KBM-7 (cell line): ENCODE measurements at regions not wholly inside any gene's neighbourhood (a gene's known extent, or its start where the extent isn't known, plus 50 kb on each side); places are given as distances from the start of the nearest gene placed in this dataset.
"Not testable (repeated sequence)": the region's sequence is repeated elsewhere in the genome, so short reads cannot be mapped to it uniquely, and the experiment has no call there.

Source experiments
- DNase-seq: peaks from one replicate; pipeline ENCODE4 v3.0.0-alpha.2; 2015
- in situ Hi-C: fragments of 300-500 bp; cut with MboI; formaldehyde crosslinking; loops from 2 replicates; pipeline ENCODE4 v1.14.3; 2020; ENCODE audit warnings: low sequenced_read_pairs, low pct_unique_long_range_greater_than_20kb, mixed read lengths

DNA sequence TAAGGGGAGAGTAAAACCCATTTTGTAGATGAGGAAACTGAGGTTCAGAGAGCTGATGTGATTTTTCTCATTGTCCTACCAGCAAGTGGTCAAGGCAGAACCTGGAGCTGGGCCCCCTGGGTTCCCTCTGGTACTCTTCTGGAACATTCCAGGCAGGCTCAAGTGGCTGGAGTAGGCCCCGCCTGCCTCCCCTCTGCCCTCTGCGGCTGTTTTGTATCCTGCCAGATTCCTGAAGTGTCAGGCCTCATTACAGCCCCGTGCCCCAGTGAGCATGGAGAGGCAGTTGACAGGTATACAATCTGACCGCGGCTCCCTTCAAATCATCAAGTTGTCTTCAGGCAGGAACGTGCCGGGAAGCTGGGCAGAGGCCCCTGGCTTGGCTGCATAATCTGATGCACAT lies 94.6 kb upstream of the CD82 start:
- no peak for DNase-seq
- in situ Hi-C loops = no loop called here

DNA sequence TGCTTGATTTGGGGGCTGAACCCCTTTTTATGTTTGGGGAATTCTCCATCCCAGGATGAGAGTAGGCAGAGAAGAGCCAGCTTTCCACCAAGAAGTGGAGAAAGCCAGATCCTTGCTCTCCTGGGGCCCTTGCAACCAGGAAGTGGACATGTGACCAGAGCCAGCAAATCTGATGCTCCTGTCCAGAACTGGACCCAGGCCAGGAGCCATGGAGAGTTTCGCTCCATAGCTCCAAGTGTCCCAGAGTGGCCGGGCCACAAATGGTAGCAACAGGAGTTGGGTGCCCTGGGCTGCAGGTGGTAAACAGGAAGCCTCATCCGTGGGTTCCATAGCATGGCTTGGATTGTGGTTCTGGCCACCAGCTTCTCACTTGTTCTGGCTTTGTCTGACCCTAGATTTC lies 93.9 kb upstream of the CD82 start:
- in situ Hi-C loops = no loop called here

DNA sequence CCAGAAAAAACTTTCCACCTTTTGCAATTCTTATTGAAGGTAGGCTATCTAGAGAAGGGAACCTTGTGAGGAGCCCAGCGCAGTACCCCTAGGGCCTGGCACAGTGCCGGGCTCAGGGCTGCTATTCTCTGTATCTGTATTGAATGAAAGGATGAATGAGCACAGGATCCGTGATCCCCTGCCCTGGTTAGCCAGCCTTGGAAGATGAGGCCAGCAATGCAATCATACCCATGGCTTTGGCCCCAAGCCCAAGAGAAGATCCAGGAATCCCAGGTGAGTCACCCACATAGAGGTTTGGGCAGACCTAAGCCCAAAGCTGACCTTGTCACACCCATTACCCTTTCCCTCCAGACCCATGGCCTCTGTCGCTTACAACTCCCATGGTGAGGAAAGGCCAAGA lies 92.5 kb upstream of the CD82 start:
- in situ Hi-C loops = no loop called here
- DNase-seq = no peak

More for the DNA sequence above, 93.9 kb upstream of the CD82 start:
- DNase-seq = no peak

DNA sequence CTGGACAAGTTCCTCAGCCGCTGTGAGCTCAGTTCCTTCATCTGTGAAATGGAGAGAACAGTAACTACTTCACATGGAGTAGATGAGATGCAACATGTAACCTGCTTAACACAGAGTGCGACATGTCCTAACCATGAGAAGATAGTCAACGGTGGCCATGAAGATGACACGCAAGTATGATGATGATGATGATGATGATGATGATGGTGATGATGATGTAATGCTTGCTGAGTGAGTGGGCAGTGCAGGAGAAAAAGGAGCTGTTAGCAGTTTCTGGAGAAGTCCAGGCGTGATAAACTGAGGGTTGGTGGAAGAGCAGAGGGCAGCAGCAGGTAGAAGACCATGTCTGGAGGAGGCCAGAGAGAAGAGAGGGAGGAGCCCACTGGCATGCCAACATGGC lies 90.8 kb upstream of the CD82 start:
- in situ Hi-C loops = no loop called here
- DNase-seq = no peak

DNA sequence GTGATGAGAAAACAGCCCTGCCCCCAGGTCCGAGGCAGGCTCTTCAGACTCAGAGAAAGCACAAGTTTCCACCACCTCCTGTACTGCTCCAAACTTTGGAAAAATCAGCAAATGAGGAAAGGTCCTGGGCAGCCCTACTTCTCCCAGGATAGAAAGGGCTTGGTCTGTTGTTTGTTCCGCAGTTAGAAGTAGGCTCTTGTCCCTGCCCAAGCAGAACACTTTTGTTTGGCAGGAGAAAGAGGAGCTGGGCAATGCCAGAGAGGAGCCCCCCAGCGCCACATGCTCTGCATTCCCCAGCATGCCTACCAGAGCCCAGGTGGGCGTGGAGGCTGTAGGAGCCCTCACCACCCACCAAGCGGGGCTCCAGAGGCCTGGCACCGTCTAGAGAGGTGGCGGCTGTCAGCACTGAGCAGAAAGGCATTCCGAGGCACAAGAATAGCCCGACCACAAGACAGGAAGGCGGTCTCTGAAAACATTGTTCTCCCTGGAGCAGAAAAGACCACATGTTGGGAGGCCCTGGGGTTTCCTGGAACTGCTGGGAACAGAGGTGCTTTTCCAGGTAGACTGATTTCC lies 90.3 kb upstream of the CD82 start:
- in situ Hi-C loops = no loop called here
- DNase-seq = no peak

DNA sequence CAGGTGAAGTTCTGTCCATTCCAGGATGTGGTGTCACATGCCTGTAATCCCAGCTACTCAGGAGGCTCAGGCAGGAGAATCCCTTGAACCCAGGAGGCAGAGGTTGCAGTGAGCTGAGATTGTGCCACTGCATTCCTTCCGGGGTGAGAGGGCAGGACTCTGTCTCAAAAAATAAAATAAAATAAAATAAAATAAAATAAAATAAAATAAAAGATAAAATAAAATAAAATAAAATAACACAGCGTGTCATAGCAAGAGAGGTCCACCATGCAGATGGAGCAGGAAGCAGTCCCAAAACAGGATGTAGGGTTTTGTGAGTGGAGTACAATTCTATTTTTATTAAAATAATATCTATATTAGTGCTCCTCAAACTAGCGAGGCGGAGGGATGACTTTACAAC lies 83.1 kb upstream of the CD82 start:
- DNase-seq, in situ Hi-C loops: not testable (repeated sequence)

DNA sequence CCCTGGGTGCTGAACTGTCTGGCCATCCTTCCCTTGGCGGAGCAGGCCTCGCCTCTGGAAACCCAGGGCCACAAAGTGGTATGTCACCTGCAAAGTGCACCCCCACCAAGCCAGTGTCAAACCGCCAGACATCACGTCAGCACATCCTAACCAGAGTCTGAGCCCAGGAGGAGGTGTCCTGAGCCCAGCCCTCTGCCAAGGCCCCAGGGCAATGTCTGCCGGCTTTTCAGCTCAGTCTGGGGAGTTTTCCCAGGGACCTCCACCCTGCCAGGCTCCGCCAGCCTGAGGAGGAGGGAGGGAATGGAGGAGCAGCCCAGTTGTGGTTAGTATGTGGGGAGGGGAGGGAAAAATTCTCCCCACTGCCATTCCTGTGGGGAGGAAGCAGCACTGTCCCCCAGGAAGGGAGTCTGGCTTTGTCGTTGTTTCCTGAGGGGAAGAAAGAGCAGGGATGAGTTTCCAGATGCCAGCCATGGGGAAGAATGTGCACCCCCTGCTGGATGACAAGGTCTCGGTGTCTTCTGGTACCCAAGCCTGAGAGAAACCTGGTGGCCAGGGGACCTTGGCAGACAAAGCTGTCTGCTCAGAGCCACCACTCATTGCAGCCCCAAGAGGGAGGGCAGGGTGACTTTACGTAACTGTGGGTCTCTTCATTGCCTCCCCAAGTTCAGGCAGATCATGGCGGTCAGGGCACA lies 81.4 kb upstream of the CD82 start:
- in situ Hi-C loops = no loop called here
- no peak for DNase-seq

DNA sequence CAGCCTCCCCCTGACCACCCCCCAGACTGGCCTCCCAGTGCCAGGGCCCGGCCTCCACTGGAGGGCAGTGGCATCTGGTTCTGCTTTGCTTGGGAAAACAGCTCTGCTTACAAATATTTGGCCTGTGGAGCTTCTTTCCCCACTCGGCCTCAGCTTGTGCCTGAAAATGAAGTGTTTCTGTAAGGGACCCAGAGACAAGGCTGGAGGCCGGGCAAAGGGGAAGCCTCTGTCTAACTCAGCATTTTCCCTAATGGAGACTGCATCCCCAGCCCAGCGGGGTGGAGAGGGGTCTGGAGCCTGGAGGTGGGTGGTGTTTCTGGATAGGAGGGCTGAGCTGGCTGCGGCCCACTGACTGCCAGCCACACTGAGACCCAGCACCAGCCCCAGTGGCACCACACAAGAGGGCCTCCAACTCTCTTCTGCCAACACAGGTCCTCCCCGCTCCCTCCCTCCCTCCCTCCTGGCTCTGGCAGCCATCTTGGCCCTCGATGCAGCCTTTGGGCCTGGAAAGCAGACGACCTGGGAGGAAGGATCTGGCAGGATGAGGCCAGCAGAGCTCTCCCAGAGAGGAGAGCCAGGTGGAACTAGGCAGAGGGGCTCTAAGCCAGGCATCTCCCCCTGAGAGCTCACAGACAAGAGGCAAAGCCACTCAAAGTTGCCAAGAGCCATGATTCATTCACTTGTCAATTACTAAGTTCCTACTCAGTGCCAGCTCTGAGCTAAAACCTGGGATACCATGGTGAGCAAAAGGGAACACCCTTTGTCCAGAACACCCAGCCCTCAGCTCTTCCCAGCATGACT lies 77.1 kb upstream of the CD82 start:
- no peak for DNase-seq
- in situ Hi-C loops = no loop called here

DNA sequence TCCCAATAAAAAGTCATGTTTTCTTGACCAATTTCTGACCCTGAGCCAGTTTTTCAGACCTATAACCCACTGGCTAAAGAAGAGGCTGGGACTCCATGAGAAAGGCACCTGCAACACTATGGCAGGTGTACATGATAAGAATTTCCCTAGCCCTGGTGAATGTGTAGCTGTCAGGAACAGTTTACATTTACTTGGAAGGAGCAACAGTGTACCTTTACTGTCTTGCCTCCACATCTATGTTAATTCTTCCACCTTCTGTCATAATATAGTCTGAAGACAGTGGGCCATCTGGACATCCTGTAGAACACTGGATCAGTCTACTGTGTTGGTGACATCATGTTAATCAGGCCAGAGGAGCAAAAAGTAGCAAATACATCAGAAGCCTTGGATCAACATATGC lies 72.1 kb upstream of the CD82 start:
- in situ Hi-C loops = no loop called here
- no peak for DNase-seq

DNA sequence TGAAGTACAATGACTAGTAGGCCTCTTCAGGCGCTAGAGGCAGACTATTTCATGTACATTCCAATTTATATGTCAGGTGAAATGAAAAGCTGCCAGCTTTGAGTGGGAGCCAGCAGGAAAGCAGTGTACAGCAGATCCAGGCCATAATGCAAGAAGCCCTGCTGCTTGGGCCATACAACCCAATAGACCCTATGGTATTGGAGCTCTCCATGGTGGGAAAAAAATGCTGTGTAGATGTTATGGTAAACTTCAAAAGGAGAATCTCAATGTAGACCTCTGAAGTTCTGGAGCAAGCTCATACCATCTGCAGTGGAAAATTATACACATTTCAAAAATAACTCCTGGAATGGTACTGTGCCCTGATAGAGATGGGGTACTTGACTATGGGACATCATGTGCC lies 71.5 kb upstream of the CD82 start:
- no peak for DNase-seq
- in situ Hi-C loops = no loop called here

DNA sequence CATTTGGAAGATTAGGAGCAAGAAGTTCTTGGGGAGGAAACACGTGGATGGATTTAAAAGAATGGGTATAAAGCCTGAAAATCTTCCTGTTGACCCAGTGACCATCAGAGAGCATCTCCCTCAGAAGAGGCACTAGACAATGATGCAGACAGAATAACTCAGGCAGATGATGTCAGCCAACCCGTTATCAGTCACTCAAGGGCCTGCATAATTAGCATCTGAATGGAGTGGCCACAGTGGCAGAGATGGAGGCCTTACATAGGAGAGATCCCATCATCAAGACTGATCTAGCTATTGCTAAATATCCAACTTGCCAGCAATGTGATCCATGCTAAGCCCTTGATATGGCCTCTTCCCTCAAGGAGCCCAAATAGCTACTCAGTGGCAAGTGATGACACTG lies 70.7 kb upstream of the CD82 start:
- DNase-seq = no peak
- in situ Hi-C loops = no loop called here

DNA sequence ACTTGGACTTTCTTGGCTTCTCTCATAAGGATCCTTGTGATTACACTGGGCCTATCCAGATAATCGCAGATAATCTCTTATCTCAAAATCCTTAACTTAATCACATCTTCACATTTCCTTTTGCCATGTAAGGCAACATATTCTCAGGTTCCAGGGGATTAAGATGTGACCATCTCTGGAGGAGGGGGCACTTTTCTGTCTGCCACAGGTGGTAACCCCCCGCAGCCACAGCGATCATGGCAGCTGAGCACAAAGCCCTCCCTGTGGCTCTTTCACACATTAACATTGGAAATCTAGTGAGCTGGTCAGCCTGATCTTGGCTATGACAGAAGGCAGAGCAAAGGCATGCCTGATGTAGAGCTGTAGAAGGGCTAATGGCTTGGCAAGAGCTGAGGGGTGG lies 69.1 kb upstream of the CD82 start:
- in situ Hi-C loops = no loop called here
- DNase-seq = no peak

DNA sequence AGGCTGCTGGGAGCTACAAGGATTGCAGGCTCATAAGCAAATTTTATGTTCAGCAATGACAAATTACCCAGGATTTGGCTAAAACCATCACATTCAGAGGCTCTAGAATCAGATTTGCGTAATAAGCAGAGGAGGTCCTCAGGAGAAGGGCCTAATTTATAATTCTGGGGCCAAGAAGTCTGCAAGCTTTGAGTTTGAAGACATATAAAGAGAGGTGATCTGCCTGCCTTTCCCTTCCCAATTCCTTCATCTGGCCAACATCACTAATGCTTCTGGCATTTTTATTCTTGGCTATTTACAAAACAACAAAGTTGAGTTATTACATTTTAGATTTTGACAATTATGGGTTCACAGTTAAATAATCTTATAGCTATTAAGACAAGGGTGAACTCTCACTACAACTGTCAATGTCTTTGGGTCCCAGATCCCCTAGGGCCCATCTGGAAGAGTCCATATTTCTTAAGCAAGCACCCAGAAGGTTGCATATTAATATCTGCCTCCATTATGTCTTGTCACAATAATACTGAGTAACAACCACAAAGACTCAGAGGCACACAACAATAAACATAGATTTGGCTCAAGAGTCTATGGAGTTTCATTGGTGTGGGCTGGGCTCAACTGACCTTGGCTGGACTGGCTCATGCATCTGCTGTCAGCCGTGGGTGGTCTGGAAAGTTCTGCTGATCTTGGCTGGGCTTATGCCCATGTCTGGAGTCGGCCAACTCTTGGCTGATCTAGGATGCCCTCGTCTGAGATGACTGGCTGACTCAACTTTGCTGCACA lies 67.2 kb upstream of the CD82 start:
- in situ Hi-C loops = no loop called here
- DNase-seq = no peak

DNA sequence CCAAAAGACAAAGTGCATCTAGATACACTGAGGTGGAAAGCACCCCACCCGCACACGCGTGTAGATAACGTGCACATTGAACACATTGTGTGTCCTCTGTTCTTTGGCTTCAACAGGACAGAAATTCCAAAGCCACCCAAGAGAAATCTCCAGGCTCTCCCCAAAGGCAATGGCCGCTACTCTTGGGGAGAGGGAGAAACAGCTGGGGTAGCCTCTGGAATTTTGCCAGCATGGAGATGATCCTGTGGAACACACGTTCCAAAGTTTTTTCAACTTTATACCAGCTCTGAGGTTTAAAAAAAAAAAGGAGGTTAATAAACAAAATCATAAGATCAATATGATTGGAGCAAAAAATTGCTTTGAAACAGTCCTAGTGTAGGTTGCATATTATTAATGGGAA lies 63.0 kb upstream of the CD82 start:
- in situ Hi-C loops = no loop called here
- DNase-seq = no peak

DNA sequence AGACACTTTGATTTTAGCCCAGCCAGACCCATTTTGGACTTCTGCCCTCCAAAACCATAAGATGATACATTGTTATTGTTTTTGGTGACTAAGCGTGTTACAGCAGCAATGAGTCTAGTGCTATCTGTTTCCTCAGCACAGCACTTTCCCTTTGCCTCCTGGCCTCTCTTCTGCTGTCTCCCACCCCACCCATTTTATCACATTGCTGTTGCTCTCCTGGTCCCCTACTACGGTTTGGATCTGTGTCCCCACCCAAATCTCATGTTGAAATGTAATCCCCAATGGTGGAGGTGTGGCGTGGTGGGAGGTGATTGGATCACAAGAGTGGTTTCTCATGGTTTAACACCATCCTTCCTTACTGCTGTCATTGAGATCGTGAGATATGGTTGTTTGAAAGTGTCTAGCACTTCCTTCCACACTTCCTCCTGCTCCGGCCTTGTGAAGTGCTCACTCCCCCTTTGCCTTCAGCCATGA lies 59.8 kb upstream of the CD82 start:
- peak; percentile 24 for DNase-seq
- in situ Hi-C loops = no loop called here

DNA sequence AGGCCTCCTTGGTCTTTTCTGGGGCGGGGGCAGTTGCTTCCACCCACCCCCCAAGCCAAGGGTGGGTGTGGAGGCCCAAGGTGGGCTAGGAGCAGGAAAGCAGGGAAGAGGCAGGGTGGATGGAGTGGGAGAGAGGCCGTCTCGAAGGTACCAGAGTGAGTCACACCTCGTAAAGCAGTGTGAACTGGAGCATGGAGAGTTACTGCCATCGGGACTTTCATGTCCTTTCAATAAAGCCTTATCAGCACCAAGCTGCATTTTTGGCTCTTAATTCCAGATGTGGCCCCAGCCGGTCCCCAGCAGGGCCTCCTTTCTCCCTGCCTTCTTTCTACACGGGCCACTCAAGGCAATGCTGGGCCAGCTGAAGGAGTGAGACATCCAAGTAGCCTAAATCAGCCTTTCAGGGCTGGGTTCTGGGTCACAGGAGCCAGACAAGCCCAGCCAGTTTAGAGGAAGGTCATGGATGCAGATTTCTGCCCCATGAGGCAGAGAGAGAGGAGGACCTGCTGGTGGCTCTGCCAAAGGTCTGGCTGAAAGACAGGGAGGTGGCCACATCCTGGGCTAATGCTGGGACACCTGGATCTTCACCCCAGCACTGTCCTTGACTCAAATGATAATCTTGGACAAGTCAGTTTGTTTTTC lies 59.0 kb upstream of the CD82 start:
- in situ Hi-C loops = no loop called here
- DNase-seq = no peak

DNA sequence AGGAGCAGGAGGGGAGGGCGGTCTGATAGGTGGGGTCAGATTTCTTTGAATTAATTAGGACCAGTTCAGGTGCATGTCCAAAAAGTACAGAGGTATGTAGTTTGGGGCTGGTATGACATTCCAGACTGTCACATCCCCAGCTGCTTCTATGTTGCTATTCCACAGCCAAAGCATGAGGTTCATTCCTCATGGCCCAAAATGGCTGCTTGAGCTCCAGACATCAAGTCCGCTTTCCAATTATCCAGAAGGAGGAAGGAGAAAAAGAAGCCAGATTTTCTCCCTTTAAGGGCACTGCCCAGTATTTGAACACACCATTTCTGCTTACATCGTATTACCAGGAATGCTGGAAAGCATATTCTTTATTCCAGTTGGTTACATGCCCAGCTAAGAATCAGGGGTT lies 58.0 kb upstream of the CD82 start:
- in situ Hi-C loops = no loop called here
- no peak for DNase-seq

DNA sequence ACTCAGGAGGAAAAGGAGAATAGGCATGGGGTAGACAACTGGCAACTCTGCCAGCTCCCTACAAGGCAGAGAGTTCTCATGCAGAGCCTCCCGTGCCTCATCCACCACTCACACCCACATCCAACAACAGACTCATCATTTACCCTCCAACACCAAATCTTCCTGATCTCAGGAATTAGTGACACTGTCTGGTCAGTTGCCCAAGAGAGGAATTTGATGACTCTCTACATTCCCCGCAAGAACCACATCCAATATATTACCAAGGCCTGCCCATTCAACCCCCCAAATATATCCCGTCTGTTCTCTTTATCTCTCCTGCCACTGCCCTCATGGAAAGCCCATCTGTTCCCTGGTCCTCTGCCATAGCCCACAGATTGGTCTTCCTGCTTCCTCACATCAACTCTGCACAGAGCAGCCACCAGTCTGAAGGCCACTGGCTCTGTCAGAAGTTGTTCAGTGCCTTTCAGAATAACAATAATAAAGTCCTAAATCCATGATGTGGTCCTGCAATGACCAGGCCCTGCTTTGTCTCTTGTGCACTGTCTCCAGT lies 57.5 kb upstream of the CD82 start:
- in situ Hi-C loops = no loop called here

DNA sequence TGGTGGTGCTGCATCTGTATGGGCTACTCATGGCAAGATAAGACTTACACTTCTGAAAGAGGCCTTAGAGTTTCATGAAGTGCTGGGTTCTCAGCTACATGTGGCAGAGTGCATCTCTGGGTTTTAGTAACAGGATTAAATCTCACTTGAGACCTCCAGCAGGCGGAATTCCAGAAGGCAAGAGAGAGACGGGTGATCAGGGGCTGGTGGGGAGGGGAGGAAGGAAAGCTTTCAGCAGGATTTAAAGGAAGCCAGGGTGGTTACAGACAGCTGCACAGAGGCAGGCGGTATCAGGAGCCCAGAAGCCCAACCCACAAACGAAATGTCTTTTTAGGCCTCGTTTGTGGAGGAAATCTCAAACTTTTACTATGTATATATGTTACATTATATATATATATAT lies 56.2 kb upstream of the CD82 start:
- in situ Hi-C loops = no loop called here
- no peak for DNase-seq

More for the DNA sequence above, 57.5 kb upstream of the CD82 start:
- DNase-seq = no peak
